ENCODE measurements at regions not wholly inside any gene's neighbourhood (a gene's known extent, or its start where the extent isn't known, plus 50 kb on each side); places are given as distances from the start of the nearest gene placed in this dataset.

DNA sequence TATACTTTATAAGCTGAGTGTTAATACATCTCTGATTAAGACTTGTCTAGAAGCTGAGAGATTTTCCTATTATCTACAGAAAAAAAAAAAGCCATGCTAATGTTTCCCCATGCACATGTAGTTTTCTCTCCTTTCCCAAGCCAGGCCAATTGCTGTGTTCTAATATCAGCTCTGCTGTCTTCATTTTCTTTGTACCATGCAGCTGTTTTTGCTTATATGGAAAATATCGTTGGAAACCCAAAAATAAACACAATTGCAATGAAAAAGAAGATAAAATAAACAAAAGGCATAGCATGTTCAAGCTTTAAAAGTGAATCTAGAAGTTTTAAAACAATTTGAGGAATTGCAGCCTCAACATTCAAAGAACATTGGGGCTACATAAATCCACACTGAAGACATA lies 817.4 kb upstream of the ACVR2A start:
- Histone ChIP-seq H3K27ac (ENCODE audit: low read depth in 1 of 2, low read length in 2 of 2) (no peak overlapping the region), H3K36me3 (ENCODE audit: control insufficient read depth in 1 of 2, insufficient read depth in 2 of 2, low read length in 1 of 2) (no peaks in the 10 kb centered on the region), H3K9me3 (ENCODE audit: control insufficient read depth, low read length) (no peaks in the 10 kb centered on the region), H3K4me3 (ENCODE audit: low read length in 2 of 2) (no peak overlapping the region), H3K4me1 (ENCODE audit: control insufficient read depth in 1 of 2, insufficient read depth in 2 of 2, low read length in 2 of 2) (no peaks in the 10 kb centered on the region), H3K27me3 (ENCODE audit: control insufficient read depth in 1 of 2, insufficient read depth in 2 of 2, low read length in 1 of 2) (no peaks in the 10 kb centered on the region)
- DNase-seq (no peak), ATAC-seq (ENCODE audit: low FRiP score) (no peak)
- intact Hi-C loops (cut with DNase I), result no loop called here
- 6 to 38% methylated on average over 1 of the region's 1 CpG for WGBS, 2 donors

GRCh38 chr2:147026664-147027295 lies 818.0 kb upstream of the ACVR2A start:
- no peaks in the 10 kb centered on the region for H3K27me3 ChIP-seq (ENCODE audit: control insufficient read depth in 1 of 2, insufficient read depth in 2 of 2, low read length in 1 of 2)
- H3K27ac ChIP-seq (ENCODE audit: low read depth in 1 of 2, low read length in 2 of 2), result no peak overlapping the region
- DNase-seq (no peak), ATAC-seq (ENCODE audit: low FRiP score) (no peak)
- H3K4me1 ChIP-seq (ENCODE audit: control insufficient read depth in 1 of 2, insufficient read depth in 2 of 2, low read length in 2 of 2), result no peaks in the 10 kb centered on the region
- H3K4me3 ChIP-seq (ENCODE audit: low read length in 2 of 2), result no peak overlapping the region
- WGBS, 2 donors, result 37 to 60% methylated on average over 2 of the region's 2 CpGs
- no peaks in the 10 kb centered on the region for H3K36me3 ChIP-seq (ENCODE audit: control insufficient read depth in 1 of 2, insufficient read depth in 2 of 2, low read length in 1 of 2)
- H3K9me3 ChIP-seq (ENCODE audit: control insufficient read depth, low read length), result no peaks in the 10 kb centered on the region
- intact Hi-C loops (cut with DNase I), result no loop called here

GRCh38 chr2:147025646-147026585 lies 818.9 kb upstream of the ACVR2A start:
- no peaks in the 10 kb centered on the region for H3K4me1 ChIP-seq (ENCODE audit: control insufficient read depth in 1 of 2, insufficient read depth in 2 of 2, low read length in 2 of 2)
- no peak for DNase-seq
- WGBS, 2 donors, result 55 to 66% methylated on average over 1 of the region's 1 CpG
- H3K9me3 ChIP-seq (ENCODE audit: control insufficient read depth, low read length), result no peaks in the 10 kb centered on the region
- H3K4me3 ChIP-seq (ENCODE audit: low read length in 2 of 2), result no peak overlapping the region
- intact Hi-C loops (cut with DNase I), result no loop called here
- ATAC-seq (ENCODE audit: low FRiP score), result peak; percentile 38
- H3K36me3 ChIP-seq (ENCODE audit: control insufficient read depth in 1 of 2, insufficient read depth in 2 of 2, low read length in 1 of 2), result no peaks in the 10 kb centered on the region
- no peaks in the 10 kb centered on the region for H3K27me3 ChIP-seq (ENCODE audit: control insufficient read depth in 1 of 2, insufficient read depth in 2 of 2, low read length in 1 of 2)
- H3K27ac ChIP-seq (ENCODE audit: low read depth in 1 of 2, low read length in 2 of 2), result no peak overlapping the region

GRCh38 chr2:147019311-147019710 lies 825.5 kb upstream of the ACVR2A start:
- Histone ChIP-seq H3K4me3 (ENCODE audit: low read length in 2 of 2) (no peak overlapping the region), H3K27me3 (ENCODE audit: control insufficient read depth in 1 of 2, insufficient read depth in 2 of 2, low read length in 1 of 2) (no peaks in the 10 kb centered on the region), H3K9me3 (ENCODE audit: control insufficient read depth, low read length) (no peaks in the 10 kb centered on the region), H3K27ac (ENCODE audit: low read depth in 1 of 2, low read length in 2 of 2) (no peak overlapping the region), H3K36me3 (ENCODE audit: control insufficient read depth in 1 of 2, insufficient read depth in 2 of 2, low read length in 1 of 2) (no peaks in the 10 kb centered on the region), H3K4me1 (ENCODE audit: control insufficient read depth in 1 of 2, insufficient read depth in 2 of 2, low read length in 2 of 2) (no peaks in the 10 kb centered on the region)
- no peak for DNase-seq
- 47 to 67% methylated on average over 3 of the region's 3 CpGs for WGBS, 2 donors
- intact Hi-C loops (cut with DNase I), result no loop called here
- ATAC-seq (ENCODE audit: low FRiP score), result no peak

GRCh38 chr2:147017951-147018645 lies 826.7 kb upstream of the ACVR2A start:
- ATAC-seq (ENCODE audit: low FRiP score), result no peak

GRCh38 chr2:147016181-147016580 lies 828.6 kb upstream of the ACVR2A start:
- intact Hi-C loops (cut with DNase I), result no loop called here
- no peaks in the 10 kb centered on the region for H3K4me1 ChIP-seq (ENCODE audit: control insufficient read depth in 1 of 2, insufficient read depth in 2 of 2, low read length in 2 of 2)
- WGBS, 2 donors, result 66 to 74% methylated on average over 1 of the region's 1 CpG
- H3K4me3 ChIP-seq (ENCODE audit: low read length in 2 of 2), result no peak overlapping the region
- no peak overlapping the region for H3K27ac ChIP-seq (ENCODE audit: low read depth in 1 of 2, low read length in 2 of 2)
- DNase-seq (no peak), ATAC-seq (ENCODE audit: low FRiP score) (no peak)
- H3K36me3 ChIP-seq (ENCODE audit: control insufficient read depth in 1 of 2, insufficient read depth in 2 of 2, low read length in 1 of 2), result no peaks in the 10 kb centered on the region
- no peaks in the 10 kb centered on the region for H3K27me3 ChIP-seq (ENCODE audit: control insufficient read depth in 1 of 2, insufficient read depth in 2 of 2, low read length in 1 of 2)
- H3K9me3 ChIP-seq (ENCODE audit: control insufficient read depth, low read length), result peaks cover 1% of the 10 kb centered on the region

More at GRCh38 chr2:147017951-147018645, 826.7 kb upstream of the ACVR2A start:
- no peak for DNase-seq
- Histone ChIP-seq H3K36me3 (ENCODE audit: control insufficient read depth in 1 of 2, insufficient read depth in 2 of 2, low read length in 1 of 2) (no peaks in the 10 kb centered on the region), H3K27me3 (ENCODE audit: control insufficient read depth in 1 of 2, insufficient read depth in 2 of 2, low read length in 1 of 2) (no peaks in the 10 kb centered on the region), H3K27ac (ENCODE audit: low read depth in 1 of 2, low read length in 2 of 2) (no peak overlapping the region), H3K9me3 (ENCODE audit: control insufficient read depth, low read length) (no peaks in the 10 kb centered on the region), H3K4me3 (ENCODE audit: low read length in 2 of 2) (no peak overlapping the region), H3K4me1 (ENCODE audit: control insufficient read depth in 1 of 2, insufficient read depth in 2 of 2, low read length in 2 of 2) (no peaks in the 10 kb centered on the region)
- 85 to 86% methylated on average over 6 of the region's 6 CpGs for WGBS, 2 donors
- intact Hi-C loops (cut with DNase I), result no loop called here

GRCh38 chr2:147015591-147015990 lies 829.2 kb upstream of the ACVR2A start:
- WGBS, 2 donors, result 51 to 61% methylated on average over 1 of the region's 1 CpG
- intact Hi-C loops (cut with DNase I), result no loop called here
- Histone ChIP-seq H3K36me3 (ENCODE audit: control insufficient read depth in 1 of 2, insufficient read depth in 2 of 2, low read length in 1 of 2) (no peaks in the 10 kb centered on the region), H3K27me3 (ENCODE audit: control insufficient read depth in 1 of 2, insufficient read depth in 2 of 2, low read length in 1 of 2) (no peaks in the 10 kb centered on the region), H3K4me1 (ENCODE audit: control insufficient read depth in 1 of 2, insufficient read depth in 2 of 2, low read length in 2 of 2) (no peaks in the 10 kb centered on the region), H3K27ac (ENCODE audit: low read depth in 1 of 2, low read length in 2 of 2) (no peak overlapping the region), H3K9me3 (ENCODE audit: control insufficient read depth, low read length) (peaks cover 1% of the 10 kb centered on the region), H3K4me3 (ENCODE audit: low read length in 2 of 2) (no peak overlapping the region)
- no peak for ATAC-seq (ENCODE audit: low FRiP score)
- DNase-seq, result no peak

DNA sequence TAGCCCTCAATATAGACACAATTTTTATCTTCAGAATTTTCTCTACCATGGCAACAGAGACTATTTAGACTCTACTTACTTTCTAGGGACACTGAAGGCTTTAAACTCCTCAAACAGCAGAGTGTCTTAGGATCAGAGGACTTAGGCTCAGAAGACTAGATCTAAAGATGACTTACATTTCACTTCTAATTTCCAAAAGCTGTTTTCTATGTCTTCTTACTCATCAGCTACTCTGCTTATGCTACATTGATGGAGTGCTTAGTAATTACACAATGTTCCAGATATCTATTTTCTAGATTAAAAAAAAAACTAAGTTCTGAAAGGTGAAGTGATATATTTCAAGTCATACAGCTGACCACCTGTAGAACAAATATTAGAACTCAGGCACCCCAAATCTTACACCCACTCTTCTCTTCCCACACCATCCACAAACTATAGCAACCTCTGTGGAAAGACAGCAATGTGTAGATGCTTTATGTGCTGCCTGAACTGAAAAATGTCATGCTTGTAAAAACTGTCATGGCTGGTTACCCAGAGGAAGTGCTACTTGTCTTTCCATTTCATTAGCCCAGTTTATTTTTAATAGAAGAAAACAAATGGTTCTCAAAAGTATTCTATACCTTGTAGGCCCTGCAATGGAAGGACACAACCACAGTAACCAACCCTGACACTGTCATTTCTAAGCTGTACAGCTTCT lies 831.0 kb upstream of the ACVR2A start:
- ATAC-seq (ENCODE audit: low FRiP score) (no peak), DNase-seq (no peak)
- H3K27ac ChIP-seq (ENCODE audit: low read depth in 1 of 2, low read length in 2 of 2), result no peak overlapping the region
- H3K27me3 ChIP-seq (ENCODE audit: control insufficient read depth in 1 of 2, insufficient read depth in 2 of 2, low read length in 1 of 2), result no peaks in the 10 kb centered on the region
- H3K4me3 ChIP-seq (ENCODE audit: low read length in 2 of 2), result no peak overlapping the region
- no peaks in the 10 kb centered on the region for H3K36me3 ChIP-seq (ENCODE audit: control insufficient read depth in 1 of 2, insufficient read depth in 2 of 2, low read length in 1 of 2)
- H3K9me3 ChIP-seq (ENCODE audit: control insufficient read depth, low read length), result peaks cover 1% of the 10 kb centered on the region
- intact Hi-C loops (cut with DNase I), result no loop called here
- no peaks in the 10 kb centered on the region for H3K4me1 ChIP-seq (ENCODE audit: control insufficient read depth in 1 of 2, insufficient read depth in 2 of 2, low read length in 2 of 2)
